Stimulated activated CD8-positive, alpha-beta memory T cell treated with anti-CD3 and anti-CD28 coated beads, Interleukin-2, amount 100 ng/mL, for 1 hour (primary cell): ENCODE measurements at regions not wholly inside any gene's neighbourhood (a gene's known extent, or its start where the extent isn't known, plus 50 kb on each side); places are given as distances from the start of the nearest gene placed in this dataset.

Experiments
- DNase-seq, 2 donors: peaks; one replicate each; pipeline ENCODE4 v3.0.0-alpha.2; 2020; ENCODE audit warnings: low read depth in 2 of 2

DNA sequence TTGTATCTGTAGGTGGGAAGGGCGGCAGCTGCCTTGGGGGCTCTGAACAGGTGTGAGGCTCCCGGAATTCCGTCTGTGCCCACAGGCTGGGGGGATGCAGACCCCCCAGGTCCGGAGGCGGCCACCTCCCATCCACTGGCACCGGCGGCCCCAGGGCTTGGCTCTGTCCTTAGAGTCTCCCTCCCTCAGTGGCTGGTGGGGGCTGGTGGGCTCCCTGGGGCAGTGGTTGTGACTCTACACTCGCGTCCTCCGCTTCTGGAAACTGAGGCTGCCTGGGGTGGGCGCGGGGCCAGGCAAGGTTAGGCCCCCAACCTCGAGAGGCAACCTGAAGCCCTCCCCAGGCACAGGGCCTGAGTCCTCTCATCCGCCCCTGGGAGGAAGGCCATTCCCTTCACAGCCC is 1305.4 kb downstream of the BRD1 start:
- no peak for DNase-seq

DNA sequence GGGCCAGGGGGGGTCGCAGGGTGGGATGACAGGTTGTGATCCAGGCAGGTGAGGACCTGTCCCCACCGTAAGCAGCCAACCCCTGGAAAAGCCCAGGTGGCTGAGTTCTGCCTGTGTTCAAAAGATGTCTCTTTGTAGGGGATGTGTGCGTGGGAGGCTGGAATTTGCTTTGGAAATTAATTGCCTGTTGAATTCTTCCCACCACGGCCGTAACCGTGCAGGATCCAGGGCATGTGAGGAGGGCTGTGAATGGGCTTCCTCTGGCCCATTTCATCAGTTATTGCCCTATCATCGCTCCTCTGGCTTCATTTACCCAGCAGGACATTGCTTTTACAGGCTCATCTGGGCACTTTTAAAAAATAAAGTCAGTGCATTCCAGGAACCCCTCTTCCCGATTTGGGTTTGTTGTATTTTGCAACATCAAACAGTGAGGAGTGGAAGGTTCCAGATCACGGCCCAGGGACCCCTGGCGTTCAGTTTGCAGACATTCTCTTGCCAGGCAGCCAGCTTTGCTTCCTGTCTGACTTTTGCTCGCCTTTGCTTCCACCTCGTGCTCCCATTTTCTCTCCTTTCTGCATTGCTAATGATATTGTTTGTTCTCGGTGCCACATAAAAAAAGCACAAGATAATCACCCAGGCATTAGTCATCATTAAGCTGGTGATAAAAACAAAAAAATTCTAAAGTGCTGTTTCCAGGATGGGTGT is 1306.6 kb downstream of the BRD1 start:
- DNase-seq: no peak

DNA sequence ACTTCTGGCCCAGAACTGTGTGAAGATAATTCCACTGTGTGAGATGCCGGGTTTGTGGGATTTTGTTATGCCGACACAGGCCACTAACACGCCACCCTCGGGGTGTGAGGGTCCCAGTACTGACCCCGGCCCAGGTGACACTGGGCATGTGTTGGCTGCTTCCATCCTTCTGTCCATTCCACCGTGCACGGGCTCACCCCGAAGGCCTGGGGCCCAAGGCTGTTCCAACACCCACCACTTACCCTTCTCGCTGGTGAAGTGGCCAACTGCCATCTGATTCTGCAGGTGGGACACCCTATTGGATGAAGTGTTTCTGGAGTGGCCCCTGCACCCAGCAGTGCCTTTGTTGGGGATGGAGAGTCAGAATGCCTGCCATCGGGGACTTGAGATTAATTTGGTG is 1307.5 kb downstream of the BRD1 start:
- no peak for DNase-seq

DNA sequence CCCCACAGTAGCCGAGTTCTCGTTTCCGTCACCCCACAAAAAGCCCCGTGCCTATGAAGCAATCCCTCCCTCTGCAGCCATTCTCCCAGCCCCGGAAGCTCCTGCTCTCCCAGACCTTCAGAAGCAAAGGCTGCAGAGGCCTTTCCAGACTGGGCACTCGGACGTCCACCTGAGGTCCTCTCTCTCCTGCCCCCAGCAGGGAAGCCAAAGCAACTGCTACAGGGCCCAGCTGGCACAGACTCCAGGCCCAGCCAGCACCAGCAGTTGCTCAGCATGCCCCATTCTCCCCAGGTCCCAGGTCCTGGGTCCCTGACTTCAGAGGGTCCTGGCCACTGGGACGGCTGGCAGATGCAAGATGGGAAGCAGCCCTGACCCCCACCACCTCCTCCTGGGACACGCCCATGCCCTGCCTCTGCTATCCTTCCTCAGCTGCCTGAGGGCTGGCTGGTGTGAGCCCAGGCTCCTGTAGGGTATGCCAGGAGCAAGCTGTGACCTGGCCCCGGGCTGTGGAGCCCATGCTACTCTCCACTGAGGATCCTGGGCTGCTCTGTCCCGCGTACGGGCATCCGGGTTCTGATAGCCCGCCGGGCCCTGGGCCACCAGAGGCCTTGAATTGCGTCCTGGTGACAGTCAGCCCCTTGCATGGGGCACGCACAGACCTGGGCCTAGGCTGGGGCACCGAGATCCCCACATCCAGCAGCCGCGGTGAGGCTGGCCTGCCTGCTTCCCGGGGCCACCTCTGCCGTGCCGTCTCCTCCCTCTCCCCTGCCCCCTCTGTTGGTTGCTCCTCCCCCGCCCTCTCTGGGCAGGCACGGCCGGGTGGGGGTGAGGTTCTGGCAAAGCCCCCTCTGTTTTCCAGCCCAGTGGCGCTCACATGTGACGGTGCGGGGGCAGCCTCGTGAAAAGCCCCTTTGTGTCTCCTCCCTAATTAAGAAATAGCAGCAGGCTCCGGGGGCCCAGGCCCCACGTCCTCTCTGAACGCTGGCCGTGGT is 1310.3 kb downstream of the BRD1 start:
- DNase-seq: no peak

DNA sequence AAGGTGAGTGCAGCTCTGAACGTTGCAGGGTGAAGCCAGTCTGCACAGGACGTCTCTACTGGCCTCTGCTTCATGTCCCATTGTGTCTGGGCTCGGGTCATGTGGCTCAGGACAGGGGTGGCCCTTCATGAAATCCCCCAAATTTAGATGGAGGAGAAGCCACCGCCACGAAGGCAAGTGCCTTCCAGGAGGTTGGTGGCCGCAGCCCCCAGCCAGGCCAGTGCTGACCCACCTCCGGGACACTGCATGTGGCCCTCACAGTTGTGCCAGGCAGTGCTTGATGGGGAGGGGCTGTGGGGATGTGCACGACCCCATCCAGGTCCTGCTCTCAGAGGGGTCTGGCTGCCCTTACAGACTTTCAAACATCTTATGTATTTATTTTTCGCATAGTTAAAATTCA is 1311.1 kb downstream of the BRD1 start:
- DNase-seq: no peak

DNA sequence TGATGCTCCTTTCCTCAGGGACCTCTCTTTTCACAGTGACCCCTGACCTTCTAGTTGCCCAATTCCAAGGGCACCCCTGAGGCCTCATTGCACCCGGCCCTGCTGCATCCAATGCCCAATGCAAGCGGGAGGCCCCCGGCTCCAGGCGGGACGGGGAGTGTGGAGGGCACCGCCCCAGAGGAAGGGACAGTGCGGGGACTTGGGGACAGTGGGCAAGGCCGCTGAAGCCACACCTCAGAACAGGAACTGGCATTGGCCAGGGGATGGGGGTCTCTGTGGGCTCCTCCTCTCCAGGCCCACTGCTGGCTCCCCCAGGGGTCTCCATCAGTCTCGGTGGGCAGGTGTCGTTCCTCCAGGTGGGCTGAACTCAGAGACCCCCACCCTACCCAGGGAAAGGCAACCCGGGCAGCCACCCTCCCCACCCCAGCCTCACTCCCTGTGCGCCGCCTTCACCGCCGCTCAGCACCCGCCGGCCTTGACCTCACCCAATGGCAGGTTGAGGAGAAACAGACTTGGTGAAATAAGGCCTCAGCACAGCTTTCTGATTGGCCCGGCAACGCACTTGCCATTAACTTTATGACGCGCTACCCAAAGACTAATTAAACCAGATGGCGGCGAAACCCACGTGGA is 1312.0 kb downstream of the BRD1 start:
- DNase-seq: no peak

DNA sequence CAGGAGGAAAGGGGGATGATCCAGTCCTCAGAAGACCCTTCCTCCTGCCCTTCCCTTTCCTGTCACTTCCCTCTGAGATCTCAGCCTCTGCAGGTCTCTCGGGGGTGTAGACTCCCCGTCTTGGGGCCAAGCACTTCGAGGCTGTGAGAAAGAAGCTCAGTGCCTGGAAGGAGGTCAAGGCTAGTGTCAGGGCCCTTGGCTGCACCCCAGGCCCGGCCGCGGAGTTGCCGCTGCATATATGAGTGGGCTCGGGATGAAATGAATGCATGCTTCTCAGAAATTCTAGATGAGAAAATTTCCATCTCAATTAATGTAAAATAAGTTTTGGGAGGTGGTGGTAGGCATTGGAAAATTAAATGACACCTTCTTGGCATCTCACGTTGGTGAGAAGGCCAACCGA is 1313.7 kb downstream of the BRD1 start:
- no peak for DNase-seq

DNA sequence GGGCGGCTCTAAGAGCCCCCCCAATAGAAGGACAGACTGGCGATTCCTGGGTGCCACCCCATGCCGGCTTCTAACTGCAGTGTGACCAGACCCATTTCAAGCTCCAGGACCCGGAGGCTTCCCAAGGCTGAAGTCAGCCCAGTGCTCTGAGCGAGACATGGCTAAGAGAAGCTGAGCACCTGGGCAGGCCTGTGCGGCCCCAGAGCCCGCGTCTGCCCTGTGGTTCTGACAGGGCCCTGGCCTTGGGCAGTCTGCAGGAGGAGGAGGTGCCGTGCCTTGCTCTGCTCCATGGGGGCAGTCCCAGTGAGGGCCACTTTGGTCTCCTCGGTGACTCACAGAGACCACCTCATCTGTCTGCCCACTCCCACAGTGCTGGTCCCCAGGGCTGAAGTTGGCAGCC is 1314.2 kb downstream of the BRD1 start:
- no peak for DNase-seq

DNA sequence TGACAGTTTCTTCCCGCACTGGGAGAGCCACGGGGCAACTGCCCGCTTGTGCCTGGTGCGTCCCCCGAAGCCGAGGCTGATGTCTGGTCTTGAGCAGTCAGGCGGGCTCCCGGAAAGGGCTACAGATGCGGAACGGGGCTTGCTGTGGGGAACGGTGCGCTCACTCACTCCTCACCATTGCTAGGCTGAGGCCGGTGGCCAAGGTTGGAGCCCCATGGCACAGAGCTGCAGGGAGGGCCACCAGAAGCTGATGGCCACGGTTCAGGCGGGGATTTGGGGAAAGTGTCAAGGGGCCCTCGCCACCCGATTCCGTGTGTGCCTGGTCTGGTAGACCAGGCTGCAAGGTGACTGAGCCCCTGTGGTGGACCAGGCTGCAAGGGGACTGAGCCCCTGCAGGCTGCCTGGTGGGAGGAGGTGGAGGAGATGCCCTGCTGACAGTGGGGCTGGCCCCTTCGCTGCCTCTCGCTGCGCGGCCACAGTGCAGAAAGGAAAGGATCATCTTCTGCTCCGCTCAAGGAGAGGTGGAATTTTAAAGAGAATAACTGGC is 1315.8 kb downstream of the BRD1 start:
- DNase-seq: no peak

DNA sequence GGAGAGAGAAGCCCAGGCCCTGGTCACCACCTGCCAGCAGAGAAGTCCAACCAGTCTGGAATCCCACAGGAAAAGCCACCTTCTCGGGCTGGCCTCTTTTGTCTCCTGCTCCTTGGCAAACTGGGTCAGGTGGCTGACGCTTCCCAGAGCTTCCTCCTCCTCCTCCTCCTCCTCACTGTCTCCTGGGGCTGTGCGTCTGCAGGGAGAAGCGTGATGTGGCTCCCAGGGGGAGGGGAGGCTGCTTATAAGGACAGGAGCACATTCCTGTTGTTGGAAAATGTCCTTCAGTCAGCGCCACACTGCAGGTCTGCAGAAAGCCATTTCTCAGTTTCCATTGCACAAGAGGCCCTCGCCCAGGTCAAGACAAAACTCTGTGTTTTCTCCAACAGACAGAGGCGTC is 1316.5 kb downstream of the BRD1 start:
- DNase-seq: no peak

DNA sequence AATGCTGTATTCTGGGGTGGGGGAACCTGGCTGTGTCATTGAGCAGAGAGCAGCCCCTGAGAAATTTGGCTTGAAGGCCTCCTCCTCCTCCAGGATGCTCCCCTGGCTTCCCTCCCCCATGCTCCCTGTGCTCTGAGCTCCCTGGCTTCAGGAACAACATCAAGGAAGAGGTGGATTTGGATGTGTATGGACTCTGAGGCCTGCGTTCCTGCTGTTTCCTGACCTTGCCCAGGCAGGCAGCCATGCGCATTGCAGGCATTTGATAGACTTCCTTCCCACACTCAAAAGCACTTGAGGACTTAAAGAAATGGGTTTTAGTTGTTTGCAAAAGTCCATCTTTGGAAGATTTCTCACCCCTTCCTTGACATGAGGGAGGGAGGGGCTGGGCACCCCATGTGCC is 1317.1 kb downstream of the BRD1 start:
- DNase-seq: no peak

DNA sequence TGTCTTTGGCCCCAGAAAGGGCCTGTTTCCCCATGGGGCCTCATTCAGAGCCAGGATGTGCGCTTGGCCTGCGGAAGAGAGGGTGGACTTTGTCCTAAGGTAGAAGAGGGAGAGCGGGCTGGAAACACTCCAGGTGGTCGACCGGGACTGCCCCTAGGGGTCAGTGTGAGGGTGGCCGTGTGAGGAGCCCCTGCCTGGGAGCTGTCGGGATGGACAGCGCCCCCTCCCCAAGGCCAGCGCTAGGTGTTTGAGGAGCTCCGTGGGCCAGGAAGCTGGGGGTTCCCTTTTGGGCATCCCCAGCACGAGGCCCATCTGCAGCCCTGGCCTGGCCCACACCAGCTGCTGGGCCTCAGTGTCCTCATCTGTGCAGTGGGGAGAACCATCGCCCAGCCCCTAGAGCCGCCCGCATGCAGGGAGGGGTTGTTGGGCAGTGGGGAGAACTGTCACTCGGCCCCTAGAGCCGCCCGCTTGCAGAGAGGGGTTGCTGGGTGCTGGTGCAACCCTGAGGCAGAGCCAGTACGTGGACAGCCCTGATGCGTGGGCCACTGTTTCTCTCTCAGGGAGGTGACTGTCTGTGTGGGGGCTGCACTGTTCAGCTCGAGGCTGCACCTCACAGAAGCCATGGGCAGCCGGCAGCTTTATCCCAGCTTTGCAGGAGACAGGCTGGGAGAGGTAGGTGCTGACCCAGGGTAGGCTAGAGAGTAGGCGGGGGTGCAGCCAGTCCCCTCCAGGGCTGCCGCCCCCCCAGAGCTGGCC is 1319.9 kb downstream of the BRD1 start:
- DNase-seq: no peak

DNA sequence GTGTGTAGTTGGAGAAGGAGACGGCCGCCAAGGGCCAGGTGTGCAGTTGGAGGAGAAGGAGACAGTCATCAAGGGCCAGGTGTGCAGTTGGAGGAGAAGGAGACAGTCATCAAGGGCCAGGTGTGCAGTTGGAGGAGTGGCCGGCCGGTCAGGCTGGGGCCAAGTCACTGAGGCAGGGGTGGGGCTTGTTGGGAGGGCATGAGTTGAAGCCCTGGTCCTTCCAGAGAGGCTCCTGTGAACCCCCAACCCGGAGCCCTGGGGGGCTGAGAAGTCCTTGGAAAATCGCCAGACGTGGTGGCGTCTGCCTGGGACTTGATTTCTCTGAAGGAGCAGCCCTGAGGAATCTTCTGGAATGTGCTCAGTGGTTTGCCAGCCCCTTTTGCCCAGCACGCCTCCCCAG is 1320.5 kb downstream of the BRD1 start:
- no peak for DNase-seq

DNA sequence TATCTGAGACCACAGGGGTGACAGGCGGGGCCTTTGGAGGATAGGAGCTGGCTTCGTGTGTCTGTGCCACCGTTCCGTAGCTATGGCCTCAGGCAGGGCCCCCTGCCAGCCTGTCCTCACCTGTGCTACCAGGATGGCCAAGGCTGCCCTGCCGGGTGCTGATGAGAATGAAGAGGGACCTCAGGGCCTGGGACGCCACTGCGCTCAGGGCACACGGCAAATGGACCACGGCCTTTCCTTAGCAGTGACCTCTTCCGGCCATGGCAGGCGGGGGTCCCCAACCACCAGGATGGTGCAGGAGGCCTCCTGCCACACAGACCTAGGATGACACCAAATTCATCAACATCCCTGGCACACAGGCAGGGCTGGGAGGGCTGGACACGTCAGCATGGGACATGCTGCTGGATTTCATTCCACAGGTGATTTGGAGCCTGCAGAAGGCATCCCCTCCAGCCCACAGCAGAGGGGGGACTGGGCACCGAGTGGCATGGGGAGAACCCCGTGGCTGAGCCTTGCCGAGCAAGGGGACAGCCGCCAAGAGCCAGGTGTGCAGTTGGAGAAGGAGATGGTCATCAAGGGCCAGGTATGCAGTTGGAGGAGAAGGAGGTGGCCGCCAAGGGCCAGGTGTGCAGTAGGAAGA is 1321.0 kb downstream of the BRD1 start:
- DNase-seq: no peak

DNA sequence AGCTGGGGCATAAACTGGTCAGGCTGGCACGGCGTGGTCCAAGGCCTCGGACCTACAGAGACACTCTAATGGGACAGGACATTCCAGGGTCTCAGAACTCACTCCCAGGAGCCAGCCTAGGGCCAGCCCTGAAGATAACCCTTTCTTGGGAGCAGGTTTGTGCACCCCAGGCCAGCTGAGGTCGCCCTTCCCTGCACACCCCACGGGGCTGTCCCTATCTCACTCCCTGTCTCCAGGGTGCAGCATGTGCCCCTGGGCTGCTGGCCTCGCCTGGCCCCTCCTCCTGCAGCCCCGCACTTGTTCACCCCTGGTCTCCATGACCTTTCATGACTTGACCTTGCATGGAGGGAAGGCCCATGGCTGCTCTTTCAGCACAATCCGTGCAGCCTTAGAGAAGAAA is 1321.8 kb downstream of the BRD1 start:
- no peak for DNase-seq

DNA sequence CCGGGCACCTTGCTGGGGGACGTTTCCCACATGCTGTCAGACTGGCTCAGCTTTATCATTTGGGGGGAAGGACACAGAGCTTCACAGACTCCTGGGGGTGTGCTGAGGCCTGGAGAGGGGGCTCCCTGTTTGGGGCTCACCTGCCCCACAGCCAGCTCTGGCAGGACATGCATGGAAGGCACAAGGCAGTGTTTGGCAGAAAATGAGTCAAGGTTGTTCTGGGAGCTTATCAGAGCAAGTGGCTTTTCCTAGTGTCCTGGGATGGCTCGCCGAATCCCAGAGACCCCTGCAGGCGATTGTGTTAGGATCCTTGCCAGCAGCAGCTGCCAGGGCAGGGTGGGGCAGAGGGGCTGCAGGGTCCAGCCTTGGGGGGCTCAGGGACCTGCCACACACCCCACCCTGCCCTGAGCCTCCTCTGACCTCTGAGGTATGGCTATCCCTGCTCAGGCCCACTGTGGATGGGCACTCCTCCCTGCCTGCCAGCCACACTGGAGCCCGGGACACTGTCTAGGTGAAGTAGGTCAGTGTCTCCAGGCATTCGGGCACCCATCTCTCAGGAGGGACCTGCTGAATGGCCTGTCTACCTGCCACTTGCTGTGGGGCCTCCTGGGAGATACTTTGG is 1323.0 kb downstream of the BRD1 start:
- DNase-seq: no peak

DNA sequence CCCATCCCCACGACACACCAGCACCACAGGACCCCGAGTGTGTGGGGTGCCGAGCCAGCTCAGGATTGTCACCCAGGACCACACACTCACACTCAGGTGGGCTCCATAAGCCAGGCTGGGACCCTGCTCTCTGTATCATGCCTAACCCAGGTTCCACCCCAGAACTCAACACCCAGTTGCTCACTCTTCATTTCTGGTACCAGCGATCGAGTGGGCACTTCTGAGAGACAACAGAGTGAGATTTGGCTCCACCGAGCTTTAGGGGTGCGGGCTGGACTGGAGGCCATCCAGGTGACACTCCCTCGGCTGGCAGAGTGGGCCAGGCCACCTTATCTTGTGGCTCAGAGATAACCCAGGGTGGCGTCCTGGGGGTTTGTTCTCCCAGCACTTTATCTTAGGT is 1323.8 kb downstream of the BRD1 start:
- no peak for DNase-seq

DNA sequence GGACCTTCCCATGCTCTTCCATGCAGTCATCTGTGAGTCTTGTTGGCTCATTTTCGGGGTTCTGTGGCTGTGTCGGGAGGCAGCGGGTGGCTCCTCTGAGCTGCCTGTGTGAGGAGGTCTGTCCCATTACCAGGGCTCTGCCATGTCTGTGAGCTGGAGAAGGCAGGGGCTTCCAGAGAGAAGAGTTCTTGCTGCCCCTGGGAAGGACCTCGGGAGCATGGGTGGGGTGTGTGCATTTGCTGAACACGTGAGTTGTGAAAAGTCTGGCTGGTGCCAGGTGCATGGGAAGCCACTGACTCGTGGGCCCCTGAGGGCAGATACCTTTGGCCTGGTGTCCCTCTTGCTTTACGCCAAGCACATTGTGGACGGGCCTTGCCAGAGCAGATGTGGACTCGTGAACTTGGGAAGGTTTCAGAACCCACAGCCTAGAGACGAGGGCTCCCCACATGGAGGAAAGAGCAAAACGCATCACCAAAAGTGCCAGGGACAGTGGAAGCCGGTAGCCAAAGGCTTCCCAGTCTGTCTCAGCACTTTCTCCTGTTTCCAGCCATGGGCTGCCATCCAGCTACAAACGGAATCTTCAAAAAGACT is 1324.5 kb downstream of the BRD1 start:
- no peak for DNase-seq

DNA sequence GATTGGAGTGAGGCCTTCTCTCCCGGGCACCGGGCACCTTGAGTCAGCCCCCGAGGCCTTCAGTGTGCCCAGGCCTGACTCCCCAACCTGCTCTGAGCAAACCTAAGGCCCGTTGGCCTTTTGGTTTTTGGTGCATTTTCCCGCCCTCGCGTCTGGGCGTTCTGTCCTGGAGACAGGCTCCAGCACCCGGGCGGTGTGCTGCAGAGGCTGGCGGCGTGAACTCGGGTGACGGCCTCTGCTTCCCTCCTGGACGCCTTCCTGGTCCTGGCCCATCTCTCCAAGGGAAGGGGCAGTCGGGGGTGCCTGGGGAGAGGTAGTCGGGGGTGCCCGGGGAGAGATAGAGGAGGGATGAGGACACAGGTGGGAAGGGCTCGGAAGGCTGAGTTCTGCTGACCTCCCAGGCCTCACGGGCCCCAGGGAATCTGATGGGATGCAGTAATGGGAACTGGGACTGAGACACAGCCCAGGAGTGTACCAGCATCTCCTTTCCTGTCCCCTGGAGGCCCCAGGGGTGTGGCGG is 1326.4 kb downstream of the BRD1 start:
- DNase-seq: no peak
